ENCODE measurements at regions not wholly inside any gene's neighbourhood (a gene's known extent, or its start where the extent isn't known, plus 50 kb on each side); places are given as distances from the start of the nearest gene placed in this dataset.

- H3K36me3 Mint-ChIP-seq (ENCODE audit: unreplicated experiment) = peaks cover 4% of the 10 kb centered on the region
- no peak for TF ChIP-seq CTCF (IDR thresholded peaks at IDR 0.05; ENCODE audit: partially characterized antibody, unreplicated experiment)
- no peak overlapping the region for H3K27ac Mint-ChIP-seq (ENCODE audit: unreplicated experiment)
- H3K4me3 Mint-ChIP-seq (ENCODE audit: unreplicated experiment) = no peak overlapping the region
- no peaks in the 10 kb centered on the region for H3K4me1 Mint-ChIP-seq (ENCODE audit: low read depth, unreplicated experiment)
- H3K27me3 Mint-ChIP-seq (ENCODE audit: unreplicated experiment) = no peaks in the 10 kb centered on the region
- peaks cover 3% of the 10 kb centered on the region for H3K9me3 Mint-ChIP-seq (ENCODE audit: unreplicated experiment)
- no peak for DNase-seq
These were observed 111.7 kb upstream of the LYZL1 start for GRCh38 chr10:29176845-29177832.

GRCh38 chr10:29181936-29182335, 106.9 kb upstream of the LYZL1 start:
- H3K27ac Mint-ChIP-seq (ENCODE audit: unreplicated experiment) = no peak overlapping the region
- H3K36me3 Mint-ChIP-seq (ENCODE audit: unreplicated experiment) = no peaks in the 10 kb centered on the region
- no peak overlapping the region for H3K4me3 Mint-ChIP-seq (ENCODE audit: unreplicated experiment)
- H3K4me1 Mint-ChIP-seq (ENCODE audit: low read depth, unreplicated experiment) = no peaks in the 10 kb centered on the region
- no peaks in the 10 kb centered on the region for H3K9me3 Mint-ChIP-seq (ENCODE audit: unreplicated experiment)
- TF ChIP-seq CTCF (IDR thresholded peaks at IDR 0.05; ENCODE audit: partially characterized antibody, unreplicated experiment) = no peak
- no peak for DNase-seq
- H3K27me3 Mint-ChIP-seq (ENCODE audit: unreplicated experiment) = no peaks in the 10 kb centered on the region

GRCh38 chr10:29183301-29183945, 105.4 kb upstream of the LYZL1 start:
- Mint-ChIP-seq H3K4me1 (ENCODE audit: low read depth, unreplicated experiment) (no peaks in the 10 kb centered on the region), H3K27ac (ENCODE audit: unreplicated experiment) (no peak overlapping the region), H3K4me3 (ENCODE audit: unreplicated experiment) (no peak overlapping the region), H3K36me3 (ENCODE audit: unreplicated experiment) (no peaks in the 10 kb centered on the region), H3K9me3 (ENCODE audit: unreplicated experiment) (no peaks in the 10 kb centered on the region), H3K27me3 (ENCODE audit: unreplicated experiment) (no peaks in the 10 kb centered on the region)
- DNase-seq = no peak
- TF ChIP-seq CTCF (IDR thresholded peaks at IDR 0.05; ENCODE audit: partially characterized antibody, unreplicated experiment) = no peak

- H3K4me1 Mint-ChIP-seq (ENCODE audit: low read depth, unreplicated experiment) = no peaks in the 10 kb centered on the region
- no peaks in the 10 kb centered on the region for H3K9me3 Mint-ChIP-seq (ENCODE audit: unreplicated experiment)
- H3K4me3 Mint-ChIP-seq (ENCODE audit: unreplicated experiment) = no peak overlapping the region
- H3K27ac Mint-ChIP-seq (ENCODE audit: unreplicated experiment) = no peak overlapping the region
- no peak for TF ChIP-seq CTCF (IDR thresholded peaks at IDR 0.05; ENCODE audit: partially characterized antibody, unreplicated experiment)
- no peaks in the 10 kb centered on the region for H3K36me3 Mint-ChIP-seq (ENCODE audit: unreplicated experiment)
- no peak for DNase-seq
- no peaks in the 10 kb centered on the region for H3K27me3 Mint-ChIP-seq (ENCODE audit: unreplicated experiment)
These were observed 104.5 kb upstream of the LYZL1 start for GRCh38 chr10:29184205-29185000.
